Neural progenitor cell (in vitro differentiated cells): ENCODE measurements at regions not wholly inside any gene's neighbourhood (a gene's known extent, or its start where the extent isn't known, plus 50 kb on each side); places are given as distances from the start of the nearest gene placed in this dataset.

Source experiments
- DNase-seq: peaks from one replicate; pipeline ENCODE4 v3.0.0-alpha.2; 2016; ENCODE audit warnings: low spot score
- H2AFZ ChIP-seq: fragments of 200-600 bp; sonication (generic); replicated peaks from 2 replicates; pipeline ENCODE4 v1.6.1; 2016; ENCODE audit warnings: antibody characterized with exemption
- H3F3A ChIP-seq: fragments of 200-600 bp; sonication (generic); 2 replicates; pipeline ENCODE4 v1.6.1; 2016; ENCODE audit warnings: antibody characterized with exemption, low read depth
- H3K27ac ChIP-seq: fragments of 200-600 bp; sonication (generic); 2 replicates; pipeline ENCODE4 v1.5.1; 2016; ENCODE audit warnings: mild to moderate bottlenecking
- H3K27me3 ChIP-seq: fragments of 200-600 bp; sonication (generic); 2 replicates; pipeline ENCODE4 v1.6.1; 2016; ENCODE audit warnings: mild to moderate bottlenecking, moderate library complexity
- H3K36me3 ChIP-seq: fragments of 200-600 bp; sonication (generic); 2 replicates; pipeline ENCODE4 v1.5.1; 2016
- H3K4me1 ChIP-seq: fragments of 200-600 bp; sonication (generic); 2 replicates; pipeline ENCODE4 v1.6.1; 2016; ENCODE audit warnings: mixed run types
- H3K4me2 ChIP-seq: fragments of 200-600 bp; sonication (generic); 2 replicates; pipeline ENCODE4 v1.6.1; 2016
- H3K4me3 ChIP-seq: fragments of 200-600 bp; sonication (generic); 2 replicates; pipeline ENCODE4 v1.5.1; 2016
- H3K79me2 ChIP-seq: fragments of 200-600 bp; sonication (generic); 2 replicates; pipeline ENCODE4 v1.6.1; 2016; ENCODE audit warnings: low read depth
- H3K9ac ChIP-seq: fragments of 200-600 bp; sonication (generic); 2 replicates; pipeline ENCODE4 v1.6.1; 2016
- H3K9me3 ChIP-seq: fragments of 200-600 bp; sonication (generic); 2 replicates; pipeline ENCODE4 v1.5.1; 2016; ENCODE audit warnings: low read depth
- H4K20me1 ChIP-seq: fragments of 200-600 bp; sonication (generic); 2 replicates; pipeline ENCODE4 v1.6.1; 2016; ENCODE audit warnings: low read depth
- H3K27ac Mint-ChIP-seq: 3 replicates; pipeline ENCODE4 v1.8.0; 2021; ENCODE audit warnings: mixed read lengths
- H3K27me3 Mint-ChIP-seq: 2 replicates; pipeline ENCODE4 v1.8.0; 2022; ENCODE audit warnings: low read depth, mild to moderate bottlenecking, inconsistent platforms, moderate library complexity, mixed read lengths; ENCODE audit not compliant: insufficient read depth
- H3K36me3 Mint-ChIP-seq: 3 replicates; pipeline ENCODE4 v1.8.0; 2021; ENCODE audit warnings: mixed read lengths
- H3K4me1 Mint-ChIP-seq: 3 replicates; pipeline ENCODE4 v1.8.0; 2021; ENCODE audit warnings: mixed read lengths
- H3K4me3 Mint-ChIP-seq: 3 replicates; pipeline ENCODE4 v1.8.0; 2021; ENCODE audit warnings: mild to moderate bottlenecking, moderate library complexity, mixed read lengths
- H3K9me3 Mint-ChIP-seq: 3 replicates; pipeline ENCODE4 v1.8.0; 2020; ENCODE audit warnings: mixed read lengths
- CTCF ChIP-seq: fragments of 200-600 bp; sonication (generic); IDR thresholded peaks from 2 replicates; pipeline ENCODE4 v1.5.1; 2017; ENCODE audit warnings: antibody characterized with exemption, mild to moderate bottlenecking
- EZH2 ChIP-seq: fragments of 200-600 bp; sonication (generic); IDR thresholded peaks from 2 replicates; pipeline ENCODE4 v1.6.1; 2017; ENCODE audit warnings: antibody characterized with exemption, mild to moderate bottlenecking, moderate library complexity
- EZH2phosphoT487 ChIP-seq: fragments of 200-600 bp; sonication (generic); IDR thresholded peaks from 2 replicates; pipeline ENCODE4 v1.6.1; 2017; ENCODE audit warnings: antibody characterized with exemption

- no peak overlapping the region for H3K27ac Mint-ChIP-seq
- H3F3A ChIP-seq = no peaks in the 10 kb centered on the region
Measured at GRCh38 chrX:12011075-12011474, 127.2 kb upstream of the FRMPD4 start.

GRCh38 chrX:12013211-12013618 is 125.1 kb upstream of the FRMPD4 start:
- H3K4me2 ChIP-seq = no peak overlapping the region
- H3K27ac ChIP-seq = no peak overlapping the region
- peaks cover 6% of the 10 kb centered on the region for H3K9me3 ChIP-seq
- TF ChIP-seq EZH2 = no peak
- no peak for TF ChIP-seq CTCF
- no peak for TF ChIP-seq EZH2phosphoT487
- H3K79me2 ChIP-seq = no peaks in the 10 kb centered on the region
- Mint-ChIP-seq H3K4me1 (no peaks in the 10 kb centered on the region), H3K27me3 (no peaks in the 10 kb centered on the region), H3K9me3 (no peaks in the 10 kb centered on the region), H3K36me3 (no peaks in the 10 kb centered on the region), H3K4me3 (no peak overlapping the region), H3K27ac (no peak overlapping the region)
- no peaks in the 10 kb centered on the region for H3K36me3 ChIP-seq
- DNase-seq = no peak
- no peaks in the 10 kb centered on the region for H3K4me1 ChIP-seq
- H3K27me3 ChIP-seq = no peaks in the 10 kb centered on the region
- no peaks in the 10 kb centered on the region for H4K20me1 ChIP-seq
- H3K4me3 ChIP-seq = no peak overlapping the region
- no peak overlapping the region for H3K9ac ChIP-seq
- H2AFZ ChIP-seq = no peak overlapping the region
- no peaks in the 10 kb centered on the region for H3F3A ChIP-seq

More at GRCh38 chrX:12011075-12011474, 127.2 kb upstream of the FRMPD4 start:
- Mint-ChIP-seq H3K36me3 (no peaks in the 10 kb centered on the region), H3K4me1 (no peaks in the 10 kb centered on the region), H3K27me3 (peaks cover 2% of the 10 kb centered on the region), H3K9me3 (peaks cover 2% of the 10 kb centered on the region), H3K4me3 (no peak overlapping the region)
- H3K4me2 ChIP-seq = no peak overlapping the region
- H3K9ac ChIP-seq = no peak overlapping the region
- peaks cover 6% of the 10 kb centered on the region for H3K9me3 ChIP-seq
- no peaks in the 10 kb centered on the region for H3K4me1 ChIP-seq
- no peak overlapping the region for H2AFZ ChIP-seq
- no peak overlapping the region for H3K4me3 ChIP-seq
- H3K36me3 ChIP-seq = no peaks in the 10 kb centered on the region
- no peak overlapping the region for H3K27ac ChIP-seq
- H3K27me3 ChIP-seq = no peaks in the 10 kb centered on the region
- TF ChIP-seq EZH2 (no peak), EZH2phosphoT487 (no peak), CTCF (no peak)
- no peaks in the 10 kb centered on the region for H3K79me2 ChIP-seq
- DNase-seq = no peak
- no peaks in the 10 kb centered on the region for H4K20me1 ChIP-seq

- Histone ChIP-seq H3K4me2 (no peak overlapping the region), H3K79me2 (no peaks in the 10 kb centered on the region), H3K27ac (no peak overlapping the region), H3K27me3 (no peaks in the 10 kb centered on the region), H3K9ac (no peak overlapping the region), H3F3A (no peaks in the 10 kb centered on the region), H3K9me3 (no peaks in the 10 kb centered on the region), H4K20me1 (no peaks in the 10 kb centered on the region), H3K4me1 (no peaks in the 10 kb centered on the region), H2AFZ (no peak overlapping the region), H3K36me3 (no peaks in the 10 kb centered on the region), H3K4me3 (no peak overlapping the region)
- Mint-ChIP-seq H3K27ac (no peak overlapping the region), H3K9me3 (peaks cover 6% of the 10 kb centered on the region), H3K4me1 (no peaks in the 10 kb centered on the region), H3K36me3 (no peaks in the 10 kb centered on the region), H3K4me3 (no peak overlapping the region), H3K27me3 (peaks cover 3% of the 10 kb centered on the region)
- TF ChIP-seq CTCF = no peak
- TF ChIP-seq EZH2phosphoT487 = no peak
- no peak for TF ChIP-seq EZH2
- DNase-seq = no peak
Measured at GRCh38 chrX:12021698-12022097, 116.6 kb upstream of the FRMPD4 start.
